Endothelial cell (in vitro differentiated cells): ENCODE measurements at regions not wholly inside any gene's neighbourhood (a gene's known extent, or its start where the extent isn't known, plus 50 kb on each side); places are given as distances from the start of the nearest gene placed in this dataset.

Experiments
- DNase-seq: peaks from one replicate; pipeline ENCODE4 v3.0.0; 2021; ENCODE audit warnings: low spot score
- H3K27ac Mint-ChIP-seq: one replicate; pipeline ENCODE4 v1.8.0; 2021; ENCODE audit warnings: mixed read lengths, inconsistent platforms; ENCODE audit not compliant: unreplicated experiment
- H3K27me3 Mint-ChIP-seq: one replicate; pipeline ENCODE4 v1.8.0; 2021; ENCODE audit warnings: mild to moderate bottlenecking, moderate library complexity, mixed read lengths, inconsistent platforms; ENCODE audit not compliant: unreplicated experiment
- H3K36me3 Mint-ChIP-seq: one replicate; pipeline ENCODE4 v1.8.0; 2021; ENCODE audit warnings: mild to moderate bottlenecking, low read depth, mixed read lengths, inconsistent platforms; ENCODE audit not compliant: unreplicated experiment
- H3K4me1 Mint-ChIP-seq: one replicate; pipeline ENCODE4 v1.8.0; 2021; ENCODE audit warnings: mild to moderate bottlenecking, mixed read lengths, inconsistent platforms; ENCODE audit not compliant: unreplicated experiment
- H3K4me3 Mint-ChIP-seq: one replicate; pipeline ENCODE4 v1.8.0; 2021; ENCODE audit warnings: mild to moderate bottlenecking, mixed read lengths, inconsistent platforms; ENCODE audit not compliant: unreplicated experiment
- H3K9me3 Mint-ChIP-seq: one replicate; pipeline ENCODE4 v1.8.0; 2021; ENCODE audit warnings: mixed read lengths, inconsistent platforms; ENCODE audit not compliant: unreplicated experiment
- CTCF ChIP-seq: fragments of 200-600 bp; sonication (generic); IDR thresholded peaks from one replicate; pipeline ENCODE4 v1.5.0; 2021; ENCODE audit warnings: antibody characterized with exemption; ENCODE audit not compliant: unreplicated experiment

GRCh38 chr13:44171156-44171555, 202.5 kb upstream of the SERP2 start:
- Mint-ChIP-seq H3K36me3 (peaks cover 4% of the 10 kb centered on the region), H3K9me3 (no peaks in the 10 kb centered on the region), H3K4me1 (no peaks in the 10 kb centered on the region), H3K27me3 (no peaks in the 10 kb centered on the region), H3K27ac (no peak overlapping the region), H3K4me3 (no peak overlapping the region)
- no peak for TF ChIP-seq CTCF
- DNase-seq = no peak

GRCh38 chr13:44171861-44172260, 201.8 kb upstream of the SERP2 start:
- H3K9me3 Mint-ChIP-seq = no peaks in the 10 kb centered on the region
- DNase-seq = no peak
- no peak for TF ChIP-seq CTCF
- no peak overlapping the region for H3K4me3 Mint-ChIP-seq
- H3K27ac Mint-ChIP-seq = no peak overlapping the region
- peaks cover 4% of the 10 kb centered on the region for H3K36me3 Mint-ChIP-seq
- no peaks in the 10 kb centered on the region for H3K27me3 Mint-ChIP-seq
- H3K4me1 Mint-ChIP-seq = no peaks in the 10 kb centered on the region

- H3K4me3 Mint-ChIP-seq = no peak overlapping the region
- no peaks in the 10 kb centered on the region for H3K27me3 Mint-ChIP-seq
- DNase-seq = no peak
- H3K36me3 Mint-ChIP-seq = peaks cover 4% of the 10 kb centered on the region
- no peak for TF ChIP-seq CTCF
- no peaks in the 10 kb centered on the region for H3K9me3 Mint-ChIP-seq
- H3K4me1 Mint-ChIP-seq = no peaks in the 10 kb centered on the region
- H3K27ac Mint-ChIP-seq = no peak overlapping the region
Measured at GRCh38 chr13:44172281-44172810, 201.3 kb upstream of the SERP2 start.

DNA sequence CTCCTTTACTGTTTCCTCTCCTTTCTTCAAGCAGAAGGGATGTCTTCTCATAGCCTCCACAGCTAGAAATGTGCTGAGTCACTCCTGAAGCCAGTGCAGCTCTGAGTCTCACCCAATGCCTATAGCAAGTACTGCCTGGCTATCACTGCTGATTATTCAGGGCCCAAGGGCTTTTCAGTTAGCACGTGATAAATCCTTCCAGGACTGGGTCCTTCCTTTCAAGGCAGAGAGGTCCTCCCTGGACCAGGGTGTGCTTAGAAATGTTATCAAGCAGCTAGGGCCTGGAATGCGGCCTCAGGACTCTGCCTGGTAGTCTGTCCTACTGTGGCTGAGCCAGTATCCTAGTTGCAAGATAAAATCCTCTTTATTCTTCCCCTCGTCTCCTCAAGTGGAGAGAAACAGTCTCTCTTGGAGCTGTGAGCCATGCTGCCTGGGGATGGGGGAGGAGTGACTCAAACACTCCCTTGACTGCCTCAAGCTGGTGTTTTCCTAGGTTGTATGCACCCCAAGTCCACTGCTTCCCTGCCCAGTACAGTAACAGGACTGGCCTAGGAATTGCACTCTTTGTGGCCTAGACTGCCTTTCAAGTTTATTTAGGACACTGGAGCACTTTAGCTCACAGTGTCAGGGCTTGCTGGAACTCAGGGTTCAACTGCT, 198.7 kb upstream of the SERP2 start:
- H3K4me1 Mint-ChIP-seq = no peaks in the 10 kb centered on the region
- peaks cover 2% of the 10 kb centered on the region for H3K27me3 Mint-ChIP-seq
- H3K4me3 Mint-ChIP-seq = no peak overlapping the region
- H3K27ac Mint-ChIP-seq = no peak overlapping the region
- H3K36me3 Mint-ChIP-seq = peaks cover 4% of the 10 kb centered on the region
- TF ChIP-seq CTCF = no peak
- DNase-seq = no peak
- no peaks in the 10 kb centered on the region for H3K9me3 Mint-ChIP-seq

- Mint-ChIP-seq H3K4me1 (no peaks in the 10 kb centered on the region), H3K9me3 (no peaks in the 10 kb centered on the region), H3K36me3 (peaks cover 4% of the 10 kb centered on the region), H3K27me3 (peaks cover 2% of the 10 kb centered on the region), H3K4me3 (no peak overlapping the region), H3K27ac (no peak overlapping the region)
- no peak for DNase-seq
- no peak for TF ChIP-seq CTCF
Measured at GRCh38 chr13:44176173-44176572, 197.5 kb upstream of the SERP2 start.
